Adrenal gland (tissue), 5 donors: ENCODE measurements at regions not wholly inside any gene's neighbourhood (a gene's known extent, or its start where the extent isn't known, plus 50 kb on each side); places are given as distances from the start of the nearest gene placed in this dataset.

ENCODE experiments used
- POLR2A ChIP-seq, 2 donors: fragments of 450-650 bp; IDR thresholded peaks; one replicate each; pipeline ENCODE4 v1.6.1; 2017; ENCODE audit warnings: antibody characterized with exemption in 2 of 2, mild to moderate bottlenecking in 2 of 2, moderate library complexity in 1 of 2
- TF ChIP-seq, protein P1 (sequence below), 6 experiments: fragments of 450-650 bp in 4 of 6; fragments of 200-600 bp in 2 of 6; sonication (generic) in 1 of 6; IDR thresholded peaks; 1 replicate in 5 of 6; 2 replicates in 1 of 6; pipeline versions ENCODE4 v1.5.1 to v1.8.0; 2016 to 2021; ENCODE audit warnings: antibody characterized with exemption in 6 of 6, mild to moderate bottlenecking in 2 of 6, moderate library complexity in 1 of 6
- donor health status: DM: no; HTN: no; CAD: no.

DNA sequence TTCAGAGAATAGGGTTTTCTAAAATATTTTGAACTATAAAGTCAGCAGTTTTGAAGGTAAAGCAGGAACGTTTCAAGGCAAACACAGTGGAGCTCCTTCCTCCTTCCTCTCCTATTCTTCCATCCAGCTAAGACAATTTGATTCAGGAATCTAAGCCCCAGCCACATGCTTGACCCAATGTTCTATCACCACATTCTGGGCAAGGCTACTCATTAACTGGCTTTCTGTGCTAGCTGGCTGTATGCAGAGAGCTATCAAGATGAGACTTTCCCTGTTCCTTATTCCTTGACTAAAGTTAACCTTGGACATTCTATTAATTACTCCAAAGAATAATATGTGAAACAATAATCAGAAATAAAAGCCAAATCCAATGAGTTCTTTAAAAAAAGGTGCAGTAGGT is 266.9 kb downstream of the NOVA1 start:
- no peak for TF ChIP-seq POLR2A (IDR thresholded peaks at IDR 0.05)
- TF ChIP-seq, protein P1, sequence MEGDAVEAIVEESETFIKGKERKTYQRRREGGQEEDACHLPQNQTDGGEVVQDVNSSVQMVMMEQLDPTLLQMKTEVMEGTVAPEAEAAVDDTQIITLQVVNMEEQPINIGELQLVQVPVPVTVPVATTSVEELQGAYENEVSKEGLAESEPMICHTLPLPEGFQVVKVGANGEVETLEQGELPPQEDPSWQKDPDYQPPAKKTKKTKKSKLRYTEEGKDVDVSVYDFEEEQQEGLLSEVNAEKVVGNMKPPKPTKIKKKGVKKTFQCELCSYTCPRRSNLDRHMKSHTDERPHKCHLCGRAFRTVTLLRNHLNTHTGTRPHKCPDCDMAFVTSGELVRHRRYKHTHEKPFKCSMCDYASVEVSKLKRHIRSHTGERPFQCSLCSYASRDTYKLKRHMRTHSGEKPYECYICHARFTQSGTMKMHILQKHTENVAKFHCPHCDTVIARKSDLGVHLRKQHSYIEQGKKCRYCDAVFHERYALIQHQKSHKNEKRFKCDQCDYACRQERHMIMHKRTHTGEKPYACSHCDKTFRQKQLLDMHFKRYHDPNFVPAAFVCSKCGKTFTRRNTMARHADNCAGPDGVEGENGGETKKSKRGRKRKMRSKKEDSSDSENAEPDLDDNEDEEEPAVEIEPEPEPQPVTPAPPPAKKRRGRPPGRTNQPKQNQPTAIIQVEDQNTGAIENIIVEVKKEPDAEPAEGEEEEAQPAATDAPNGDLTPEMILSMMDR (IDR thresholded peaks at IDR 0.05), result no peak
